Forelimb muscle (tissue), 1 donor: ENCODE measurements at regions not wholly inside any gene's neighbourhood (a gene's known extent, or its start where the extent isn't known, plus 50 kb on each side); places are given as distances from the start of the nearest gene placed in this dataset.

Source experiments
- DNase-seq: peaks from one replicate; pipeline ENCODE4 v3.0.0-alpha.2; 2013; ENCODE audit warnings: low read depth

GRCh38 chrX:40182615-40183014 is 84.9 kb upstream of the BCOR start:
- no peak for DNase-seq

DNA sequence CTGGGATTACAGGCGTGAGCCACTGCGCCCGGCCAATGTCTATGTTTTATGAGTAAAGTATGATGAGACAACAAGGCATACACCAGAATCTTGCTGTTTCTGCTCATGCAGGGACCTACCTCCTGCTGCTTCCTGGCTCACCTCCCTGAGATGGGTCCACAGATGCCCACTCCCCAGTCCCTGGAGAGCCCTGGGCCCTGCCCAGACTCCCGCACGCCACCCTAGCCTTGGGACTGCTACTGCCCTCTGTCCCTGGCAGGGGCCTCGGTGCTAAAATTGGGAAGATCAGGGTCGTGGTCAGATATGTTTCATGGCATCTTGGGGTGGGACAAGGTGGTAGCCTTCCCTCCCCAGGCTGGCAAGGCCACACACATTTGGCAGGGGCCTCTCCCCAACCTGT is 84.3 kb upstream of the BCOR start:
- no peak for DNase-seq

- DNase-seq, result no peak
Measured at GRCh38 chrX:40179283-40179682, 81.5 kb upstream of the BCOR start.

GRCh38 chrX:40177942-40178715 is 80.4 kb upstream of the BCOR start:
- DNase-seq, result no peak

DNA sequence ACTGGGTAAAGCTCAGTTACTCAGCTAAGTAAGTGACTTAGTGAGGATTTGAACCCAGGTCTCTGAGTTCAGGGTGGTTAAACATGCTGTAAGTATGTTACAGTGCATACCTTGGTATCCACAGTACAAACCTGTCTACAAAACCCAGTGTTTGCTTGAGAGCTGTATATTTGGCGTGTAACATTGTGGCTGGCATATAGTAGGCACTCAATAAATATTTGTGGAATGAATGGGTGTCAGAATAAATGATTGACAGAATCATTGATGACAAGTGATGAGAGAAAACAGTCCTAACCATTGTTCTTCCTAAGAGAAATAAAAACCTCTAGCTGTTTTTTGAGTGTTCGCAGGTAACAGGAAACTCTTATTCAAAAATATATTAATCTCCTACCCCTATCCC is 79.7 kb upstream of the BCOR start:
- DNase-seq, result no peak

DNA sequence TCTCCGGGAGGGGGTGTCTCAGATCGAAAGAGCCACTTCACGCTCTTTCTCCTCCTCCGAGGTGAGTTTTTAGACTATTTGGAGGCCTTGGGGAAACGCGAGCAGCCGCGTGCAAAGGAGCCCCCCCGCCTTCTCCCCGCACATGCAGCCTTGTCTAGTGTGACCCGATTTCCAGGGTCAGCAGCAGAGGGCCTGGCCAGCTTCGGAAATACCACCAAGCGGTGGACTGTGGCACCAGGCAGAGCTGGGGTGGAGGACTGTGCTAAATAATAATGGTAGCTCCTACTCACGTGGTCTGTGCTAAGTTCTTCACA is 79.3 kb upstream of the BCOR start:
- DNase-seq, result no peak

- DNase-seq, result no peak
Measured at GRCh38 chrX:40176351-40177116, 78.8 kb upstream of the BCOR start.

DNA sequence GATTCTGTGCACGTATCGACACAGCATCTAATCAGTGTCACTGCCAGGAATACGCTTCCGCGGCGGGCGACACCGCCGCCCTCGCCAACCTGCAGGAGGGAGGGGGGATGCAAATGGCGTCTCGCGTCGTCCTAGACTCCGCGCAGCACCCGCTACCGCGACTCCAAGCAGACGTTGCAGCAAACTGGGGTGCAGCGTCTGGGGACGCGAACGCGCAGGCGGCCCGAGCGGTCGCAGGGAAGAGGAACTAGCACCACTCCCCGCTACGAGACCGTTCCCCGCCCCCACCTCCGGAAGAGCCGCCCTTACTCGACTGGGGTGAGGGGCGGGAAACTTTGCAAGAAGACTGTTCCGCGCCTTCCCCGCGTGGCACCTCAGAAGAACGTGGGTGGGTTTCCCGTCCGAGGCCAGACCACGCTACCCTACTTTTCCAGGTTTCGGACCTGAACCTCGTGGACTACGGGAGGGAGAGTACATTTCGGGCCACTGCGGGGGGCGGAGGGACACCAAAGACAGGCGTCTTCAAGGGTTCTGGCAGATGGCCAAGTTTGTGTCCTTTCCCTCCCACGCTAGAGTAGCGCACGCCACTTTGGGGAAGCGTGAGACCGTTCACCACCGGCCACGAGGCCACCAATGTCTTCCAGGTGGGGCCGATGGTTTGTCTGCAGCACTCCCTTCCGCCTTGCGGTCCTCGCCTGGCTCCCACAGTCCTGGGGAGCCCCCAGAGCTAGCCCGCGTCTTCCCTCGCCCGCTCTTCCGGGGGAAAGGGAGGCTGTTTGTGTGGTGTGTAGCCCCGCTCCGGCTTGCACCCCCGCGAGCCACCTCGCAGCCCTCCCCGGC is 78.0 kb upstream of the BCOR start:
- DNase-seq, result no peak

- no peak for DNase-seq
Measured at GRCh38 chrX:40174854-40175510, 77.2 kb upstream of the BCOR start.

DNA sequence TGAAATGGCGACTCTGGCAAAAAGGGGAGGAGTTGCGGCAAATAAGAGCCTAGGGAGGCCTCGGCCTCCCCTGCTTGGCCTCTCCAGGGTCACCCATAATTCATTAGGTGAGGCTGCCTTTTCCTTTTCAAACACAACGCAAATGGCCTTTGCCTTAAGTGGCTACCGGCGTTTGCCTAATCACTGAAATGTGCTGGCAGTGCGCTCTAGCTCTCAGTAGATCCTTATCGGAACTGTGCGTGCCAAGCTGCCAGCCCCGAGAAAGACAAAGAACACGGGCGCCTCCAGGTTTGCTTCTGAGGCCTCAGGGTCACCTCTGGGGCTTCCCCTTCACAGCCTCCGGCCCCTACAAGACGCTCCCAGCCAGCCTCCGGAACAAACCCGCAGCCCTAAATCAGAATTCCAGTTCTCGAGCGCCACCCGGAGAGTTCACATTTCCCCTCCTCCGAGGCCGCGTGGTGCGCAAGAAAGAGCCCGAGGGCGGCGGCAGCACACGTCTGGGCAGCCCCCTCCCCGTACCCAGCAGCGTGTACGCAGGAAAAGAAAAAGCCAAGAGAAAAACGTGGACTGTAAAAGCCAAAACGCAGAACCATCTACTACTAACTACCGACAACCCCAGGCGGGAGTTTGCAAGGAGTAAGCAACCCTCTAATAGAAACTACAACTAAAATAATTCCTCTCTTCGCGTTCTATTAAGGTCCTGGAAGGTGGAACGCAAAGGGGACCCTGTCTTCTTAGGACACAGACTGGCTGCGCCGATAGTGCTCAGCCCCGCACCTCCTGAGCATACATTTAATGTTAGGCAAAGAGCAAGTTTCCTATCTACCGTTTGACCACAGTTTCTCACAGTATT is 76.5 kb upstream of the BCOR start:
- no peak for DNase-seq

DNA sequence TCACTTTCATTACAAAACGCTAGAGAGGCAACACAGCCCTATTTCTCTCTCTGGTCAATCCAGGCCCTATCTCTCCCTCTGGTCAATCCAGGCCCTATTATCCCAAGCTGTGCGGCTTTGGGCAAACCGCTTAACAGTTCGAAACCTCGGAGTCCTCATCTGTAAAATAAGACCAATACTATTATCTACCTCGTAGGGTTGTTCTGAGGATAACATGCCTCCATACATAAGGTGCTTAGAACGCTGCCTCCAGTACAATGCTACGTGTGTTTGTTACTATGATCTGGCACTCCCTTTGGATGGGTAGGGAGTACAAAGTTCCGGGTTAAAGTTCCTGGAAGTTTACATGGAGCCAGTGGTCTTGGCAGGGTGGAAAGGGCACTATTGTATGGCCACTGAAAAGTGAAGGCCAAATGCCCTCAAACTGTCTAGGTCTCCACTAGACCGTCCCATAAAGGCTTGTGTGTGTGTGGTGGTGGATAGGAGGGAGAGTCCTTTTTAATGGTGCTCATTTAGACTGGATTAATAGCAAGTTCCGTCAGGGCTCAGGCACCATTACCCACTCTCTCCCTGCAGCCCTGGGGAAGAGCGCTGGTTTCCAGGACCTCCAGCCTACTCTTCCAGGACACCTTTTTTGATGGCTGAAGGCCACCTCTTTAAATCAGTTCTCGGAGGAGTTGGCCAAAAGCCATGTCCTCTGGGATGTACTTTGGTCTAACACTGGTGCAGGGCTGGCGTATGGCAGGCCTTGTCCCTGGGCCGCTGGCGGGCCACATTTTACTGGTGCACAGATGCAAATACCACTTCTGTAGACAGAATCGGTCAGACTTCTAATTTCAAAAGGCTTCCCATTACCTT is 75.6 kb upstream of the BCOR start:
- no peak for DNase-seq

- no peak for DNase-seq
Measured at GRCh38 chrX:40172401-40173142, 74.8 kb upstream of the BCOR start.

DNA sequence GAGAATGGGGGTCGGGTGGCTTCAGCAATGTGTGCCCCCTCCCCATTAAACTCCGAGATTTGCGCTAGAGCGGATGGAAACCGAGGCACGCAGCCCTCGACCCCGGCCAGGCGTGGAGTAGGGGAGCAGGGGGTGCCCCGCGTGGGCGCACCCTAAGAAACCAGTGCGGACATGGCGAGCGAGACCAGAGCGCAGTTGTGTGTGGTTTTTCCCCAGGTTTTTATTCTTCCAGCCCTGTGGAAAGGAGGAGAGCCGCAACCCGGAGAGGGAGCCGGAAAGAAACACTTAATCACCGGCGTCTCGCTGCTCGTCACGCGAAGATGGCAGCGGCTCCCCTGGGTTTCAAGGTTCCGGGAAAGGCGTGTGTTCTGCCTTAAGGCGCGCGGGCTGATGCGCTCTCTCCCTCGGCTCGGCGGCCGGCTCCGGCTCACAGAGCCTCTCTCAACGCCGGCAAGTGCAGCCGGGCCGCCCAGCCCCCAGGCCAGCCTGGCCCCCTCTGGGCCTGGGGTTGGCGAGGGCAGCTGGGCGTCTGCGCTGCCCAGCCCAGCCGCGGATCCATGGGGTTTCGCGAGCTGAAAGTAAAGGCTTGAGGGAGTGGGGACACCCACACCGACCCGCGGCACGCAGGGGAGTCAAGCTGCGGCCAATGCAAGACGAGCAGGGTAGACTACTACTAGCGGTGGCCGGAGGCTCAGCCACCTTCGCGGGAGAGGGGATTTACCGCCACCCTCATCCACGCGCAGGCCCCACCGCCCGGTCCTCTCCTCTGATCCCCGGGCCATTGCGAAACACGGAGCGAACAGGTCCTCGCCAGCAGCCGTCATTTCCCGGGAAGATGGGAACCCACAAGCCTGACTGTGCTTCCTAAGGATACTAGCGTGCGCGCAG is 74.0 kb upstream of the BCOR start:
- DNase-seq, result no peak

DNA sequence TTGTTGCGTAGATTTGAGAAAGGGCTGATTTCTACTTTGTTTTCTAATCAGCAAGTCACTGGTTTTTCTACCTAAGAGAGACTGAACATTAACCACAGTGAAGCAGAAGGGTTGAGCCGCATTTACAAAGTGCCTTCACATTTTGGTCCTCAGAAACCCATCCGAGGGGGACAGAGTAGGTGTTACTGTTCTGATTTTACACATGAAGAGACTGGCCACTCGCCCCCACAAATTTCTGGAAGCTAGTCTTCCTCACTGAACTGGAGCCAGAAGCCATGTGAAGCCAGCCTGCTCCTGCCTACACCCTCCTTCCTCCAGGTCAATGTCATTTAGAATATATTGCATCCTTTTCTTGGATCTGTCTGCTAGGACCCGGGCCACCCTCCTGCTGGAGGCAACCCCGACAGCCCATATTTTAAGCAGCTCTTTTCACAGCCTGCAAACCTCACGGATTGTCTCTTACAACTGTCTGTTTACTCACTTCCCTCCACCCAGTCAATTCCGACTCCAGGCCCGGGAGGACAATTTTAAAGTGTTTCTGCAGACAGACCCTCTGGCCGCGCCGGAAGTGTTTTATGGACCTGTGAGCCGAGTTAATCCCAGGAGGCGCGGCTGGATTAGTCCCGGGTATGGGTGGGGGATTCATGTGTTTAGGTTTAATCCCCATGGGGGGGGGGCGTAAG is 73.2 kb upstream of the BCOR start:
- DNase-seq, result no peak

GRCh38 chrX:40169193-40170101 is 71.7 kb upstream of the BCOR start:
- no peak for DNase-seq

GRCh38 chrX:40168480-40169011 is 70.8 kb upstream of the BCOR start:
- DNase-seq, result no peak
